GDM1 (cell line): ENCODE measurements at regions not wholly inside any gene's neighbourhood (a gene's known extent, or its start where the extent isn't known, plus 50 kb on each side); places are given as distances from the start of the nearest gene placed in this dataset.
"Not testable (repeated sequence)": the region's sequence is repeated elsewhere in the genome, so short reads cannot be mapped to it uniquely, and the experiment has no call there.

Experiments used
- DNase-seq: peaks from one replicate; lab custom pipeline; 2025; lab: John Stamatoyannopoulos, UW

- DNase-seq: no peak
These were observed 140.3 kb downstream of the NR2F2 start for GRCh38 chr15:96470681-96471310.

- no peak for DNase-seq
These were observed 142.2 kb downstream of the NR2F2 start for GRCh38 chr15:96472681-96473080.

GRCh38 chr15:96473556-96473955 is 143.1 kb downstream of the NR2F2 start:
- DNase-seq: no peak

GRCh38 chr15:96474231-96474664 is 143.7 kb downstream of the NR2F2 start:
- DNase-seq: no peak

GRCh38 chr15:96477227-96477626 is 146.7 kb downstream of the NR2F2 start:
- no peak for DNase-seq

GRCh38 chr15:96484412-96484811 is 153.9 kb downstream of the NR2F2 start:
- not testable (repeated sequence) for DNase-seq

- DNase-seq: no peak
These were observed 154.3 kb downstream of the NR2F2 start for GRCh38 chr15:96484830-96485229.

- DNase-seq: no peak
These were observed 156.7 kb downstream of the NR2F2 start for GRCh38 chr15:96487245-96487644.

- not testable (repeated sequence) for DNase-seq
These were observed 160.7 kb downstream of the NR2F2 start for GRCh38 chr15:96491066-96491699.

GRCh38 chr15:96491700-96492644 is 161.5 kb downstream of the NR2F2 start:
- not testable (repeated sequence) for DNase-seq

- DNase-seq: no peak
These were observed 164.0 kb downstream of the NR2F2 start for GRCh38 chr15:96494505-96494904.

GRCh38 chr15:96495386-96495785 is 164.9 kb downstream of the NR2F2 start:
- no peak for DNase-seq

GRCh38 chr15:96497951-96498350 is 167.5 kb downstream of the NR2F2 start:
- no peak for DNase-seq

GRCh38 chr15:96500508-96500907 is 170.0 kb downstream of the NR2F2 start:
- no peak for DNase-seq

GRCh38 chr15:96501362-96501761 is 170.9 kb downstream of the NR2F2 start:
- DNase-seq: no peak

- no peak for DNase-seq
These were observed 171.7 kb downstream of the NR2F2 start for GRCh38 chr15:96502196-96502595.

GRCh38 chr15:96503276-96503675 is 172.8 kb downstream of the NR2F2 start:
- no peak for DNase-seq

GRCh38 chr15:96504371-96504770 is 173.9 kb downstream of the NR2F2 start:
- DNase-seq: no peak

GRCh38 chr15:96505014-96505413 is 174.5 kb downstream of the NR2F2 start:
- no peak for DNase-seq

GRCh38 chr15:96514607-96515285 is 184.2 kb downstream of the NR2F2 start:
- DNase-seq: no peak

GRCh38 chr15:96515371-96515770 is 184.9 kb downstream of the NR2F2 start:
- no peak for DNase-seq

GRCh38 chr15:96521386-96521785 is 190.9 kb downstream of the NR2F2 start:
- DNase-seq: no peak
